GM18519 (cell line): ENCODE measurements at regions not wholly inside any gene's neighbourhood (a gene's known extent, or its start where the extent isn't known, plus 50 kb on each side); places are given as distances from the start of the nearest gene placed in this dataset.
"Not testable (repeated sequence)": the region's sequence is repeated elsewhere in the genome, so short reads cannot be mapped to it uniquely, and the experiment has no call there.

Experiments
- ATAC-seq: cut with Tn5 transposase; IDR thresholded peaks from one replicate; pipeline ENCODE4 v1.9.1; 2021; ENCODE audit warnings: mild to moderate bottlenecking, moderate library complexity; ENCODE audit not compliant: unreplicated experiment, low FRiP score

GRCh38 chr10:25707976-25708671 is 225.9 kb upstream of the MYO3A start:
- no peak for ATAC-seq

- ATAC-seq = no peak
Measured at GRCh38 chr10:25713894-25714240, 220.2 kb upstream of the MYO3A start.

- ATAC-seq = no peak
Measured at GRCh38 chr10:25724241-25724640, 209.8 kb upstream of the MYO3A start.

- ATAC-seq = peak; percentile 87
Measured at GRCh38 chr10:25725917-25726716, 207.9 kb upstream of the MYO3A start.

GRCh38 chr10:25738776-25739175 is 195.3 kb upstream of the MYO3A start:
- no peak for ATAC-seq

- no peak for ATAC-seq
Measured at GRCh38 chr10:25743832-25744231, 190.2 kb upstream of the MYO3A start.

GRCh38 chr10:25744574-25744973 is 189.5 kb upstream of the MYO3A start:
- no peak for ATAC-seq

GRCh38 chr10:25745976-25746375 is 188.1 kb upstream of the MYO3A start:
- ATAC-seq = no peak

GRCh38 chr10:25747084-25747483 is 186.9 kb upstream of the MYO3A start:
- no peak for ATAC-seq

GRCh38 chr10:25748509-25748908 is 185.5 kb upstream of the MYO3A start:
- no peak for ATAC-seq

- no peak for ATAC-seq
Measured at GRCh38 chr10:25753776-25754175, 180.3 kb upstream of the MYO3A start.

GRCh38 chr10:25755874-25756273 is 178.2 kb upstream of the MYO3A start:
- ATAC-seq = not testable (repeated sequence)

GRCh38 chr10:25756784-25757183 is 177.2 kb upstream of the MYO3A start:
- no peak for ATAC-seq

GRCh38 chr10:25758041-25758457 is 176.0 kb upstream of the MYO3A start:
- ATAC-seq = no peak

- no peak for ATAC-seq
Measured at GRCh38 chr10:25758511-25758910, 175.5 kb upstream of the MYO3A start.

- no peak for ATAC-seq
Measured at GRCh38 chr10:25761937-25762336, 172.1 kb upstream of the MYO3A start.

GRCh38 chr10:25766213-25766612 is 167.8 kb upstream of the MYO3A start:
- no peak for ATAC-seq

- ATAC-seq = no peak
Measured at GRCh38 chr10:25766687-25767221, 167.3 kb upstream of the MYO3A start.

GRCh38 chr10:25768167-25768566 is 165.9 kb upstream of the MYO3A start:
- no peak for ATAC-seq

- no peak for ATAC-seq
Measured at GRCh38 chr10:25778646-25779045, 155.4 kb upstream of the MYO3A start.

- ATAC-seq = no peak
Measured at GRCh38 chr10:25786161-25786560, 147.9 kb upstream of the MYO3A start.

GRCh38 chr10:25786899-25787298 is 147.1 kb upstream of the MYO3A start:
- ATAC-seq = no peak
